HFF-Myc (cell line): ENCODE measurements at regions not wholly inside any gene's neighbourhood (a gene's known extent, or its start where the extent isn't known, plus 50 kb on each side); places are given as distances from the start of the nearest gene placed in this dataset.
A peak's percentile ranks its signal among the peaks of the same experiment; 100 is the strongest.

Experiments used
- DNase-seq: peaks from one replicate; pipeline ENCODE4 v3.0.0-alpha.2; 2011; ENCODE audit warnings: low read depth; ENCODE audit errors: extremely low read depth
- H3K4me3 ChIP-seq: replicated peaks from 2 replicates; pipeline ENCODE4 v1.5.1; 2011; ENCODE audit warnings: low read depth, mild to moderate bottlenecking, control low read depth, low read length
- CTCF ChIP-seq: IDR thresholded peaks from 2 replicates; pipeline ENCODE4 v1.5.1; 2012; ENCODE audit warnings: mild to moderate bottlenecking, low read depth, low read length, control low read depth; ENCODE audit errors: missing control alignments

DNA sequence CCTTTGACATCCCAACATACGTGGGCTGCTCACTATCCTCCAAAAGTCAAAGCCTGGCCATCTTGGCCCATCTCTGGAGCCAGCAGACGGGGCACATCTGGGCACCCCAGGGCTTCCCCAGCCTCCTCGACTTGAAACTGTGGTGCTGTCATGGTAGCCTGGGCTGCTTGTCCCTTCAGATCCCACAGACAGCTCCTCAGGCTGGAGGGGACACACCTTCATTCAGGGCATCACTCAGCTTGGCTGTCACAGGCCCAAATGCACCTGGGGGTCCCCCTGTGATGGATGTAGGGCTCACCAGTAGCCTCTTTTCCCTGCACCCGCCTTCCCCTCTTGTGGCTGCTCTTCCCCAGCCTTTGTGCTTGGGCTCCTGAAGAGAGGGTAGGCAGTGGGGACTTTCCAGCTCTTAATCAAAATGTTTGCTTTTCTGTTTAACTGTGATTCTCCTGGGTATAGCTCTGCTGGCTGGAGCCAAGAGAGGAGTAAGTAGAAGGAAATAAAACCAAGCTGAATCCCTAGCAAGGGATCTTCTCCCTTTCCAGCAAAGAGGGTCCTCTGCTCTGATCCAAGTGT is 92.3 kb downstream of the GYPC start:
- no peak overlapping the region for H3K4me3 ChIP-seq
- DNase-seq, result no peak
- no peak for TF ChIP-seq CTCF

- no peak for DNase-seq
- no peak for TF ChIP-seq CTCF
- no peak overlapping the region for H3K4me3 ChIP-seq
These were observed 93.1 kb downstream of the GYPC start for GRCh38 chr2:126748929-126749518.

DNA sequence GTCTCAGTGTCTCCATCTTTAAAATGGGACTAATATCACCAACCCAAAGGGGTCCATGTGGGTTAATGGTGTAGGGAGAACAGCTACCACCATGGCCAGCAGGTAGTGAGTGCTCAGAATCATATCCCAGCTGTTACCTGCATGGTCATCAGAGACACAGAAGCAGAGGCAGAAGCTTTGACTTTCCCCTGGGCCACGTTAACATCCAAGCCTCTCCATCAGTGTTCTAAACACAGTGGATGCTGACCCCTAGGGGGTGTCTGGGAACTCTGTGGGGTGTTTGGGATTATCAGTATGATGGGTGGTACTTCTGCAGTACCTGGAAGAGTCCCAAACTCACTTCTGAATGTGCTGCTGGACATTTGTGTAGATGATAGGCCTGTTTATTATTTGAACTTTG is 93.6 kb downstream of the GYPC start:
- no peak overlapping the region for H3K4me3 ChIP-seq
- DNase-seq, result no peak
- TF ChIP-seq CTCF, result peak; percentile 11

GRCh38 chr2:126750506-126750905 is 94.5 kb downstream of the GYPC start:
- TF ChIP-seq CTCF, result no peak
- DNase-seq, result no peak
- H3K4me3 ChIP-seq, result no peak overlapping the region

GRCh38 chr2:126751477-126751876 is 95.5 kb downstream of the GYPC start:
- TF ChIP-seq CTCF, result no peak
- no peak overlapping the region for H3K4me3 ChIP-seq
- DNase-seq, result no peak

GRCh38 chr2:126752876-126753275 is 96.9 kb downstream of the GYPC start:
- DNase-seq, result no peak
- no peak overlapping the region for H3K4me3 ChIP-seq
- no peak for TF ChIP-seq CTCF
